GM18858 (cell line): ENCODE measurements at regions not wholly inside any gene's neighbourhood (a gene's known extent, or its start where the extent isn't known, plus 50 kb on each side); places are given as distances from the start of the nearest gene placed in this dataset.

Experiments
- ATAC-seq: cut with Tn5 transposase; IDR thresholded peaks from one replicate; pipeline ENCODE4 v1.9.1; 2021; ENCODE audit not compliant: unreplicated experiment

DNA sequence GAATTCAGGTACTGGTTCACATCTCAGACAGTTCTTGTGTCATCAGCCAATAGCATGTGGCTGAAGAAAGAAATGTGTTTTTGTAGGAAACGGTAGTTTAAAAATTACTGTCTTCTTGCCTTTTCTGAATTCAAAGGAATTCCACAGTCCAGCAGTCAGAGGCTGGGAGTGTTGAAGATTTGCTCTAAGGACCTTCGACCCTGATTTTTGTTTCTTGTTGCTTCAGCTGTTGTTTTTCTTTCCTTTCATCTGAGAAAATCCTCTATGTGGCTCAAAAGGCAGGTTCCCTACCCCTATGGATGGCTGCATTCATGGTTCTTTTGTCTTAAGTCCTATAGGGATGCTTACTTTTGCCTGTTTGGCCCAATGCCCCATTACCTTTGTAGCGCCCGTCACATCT is 304.9 kb downstream of the TMEM167A start:
- ATAC-seq = no peak

GRCh38 chr5:82766206-82766605 is 311.0 kb downstream of the TMEM167A start:
- ATAC-seq = no peak

DNA sequence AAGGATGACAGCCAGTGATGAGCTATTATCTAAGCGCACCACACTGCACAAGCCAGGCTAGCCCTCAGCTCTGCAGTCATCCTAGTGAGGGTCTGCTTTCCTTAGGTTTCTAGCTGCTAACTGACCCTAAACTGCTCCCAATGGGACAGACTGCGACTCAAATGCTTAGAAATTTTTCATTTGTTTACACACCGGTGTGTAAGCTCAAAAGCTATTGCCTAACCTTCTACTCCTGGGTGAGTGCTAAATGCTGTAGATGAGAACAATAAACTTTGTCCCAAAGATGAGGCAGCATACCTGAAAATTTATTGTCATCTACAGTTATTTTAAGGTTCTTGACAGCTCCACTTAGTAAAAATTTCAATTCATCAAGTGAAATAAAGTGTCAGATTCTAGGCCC is 311.4 kb downstream of the TMEM167A start:
- ATAC-seq = no peak

- no peak for ATAC-seq
Observed at GRCh38 chr5:82760856-82761255, 316.3 kb downstream of the TMEM167A start.

DNA sequence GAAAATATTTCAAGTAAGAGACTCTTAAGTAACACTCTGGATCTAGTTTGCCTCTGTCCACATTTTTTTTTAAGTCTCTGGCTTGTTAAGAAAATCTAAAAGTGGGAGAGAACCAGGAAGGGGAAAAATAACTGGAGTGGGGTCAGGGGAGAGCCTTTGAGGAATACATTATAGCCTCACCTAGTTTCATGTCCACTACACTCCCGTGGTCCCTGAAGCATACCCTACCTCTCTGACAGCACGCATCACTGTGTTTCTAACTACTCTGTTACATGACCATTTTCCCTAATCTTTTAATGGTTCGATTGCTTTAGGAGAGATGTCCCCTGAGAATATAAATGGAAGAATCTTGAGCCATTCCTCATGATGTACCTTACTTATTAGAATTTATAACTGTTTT is 318.3 kb downstream of the TMEM167A start:
- ATAC-seq = no peak

DNA sequence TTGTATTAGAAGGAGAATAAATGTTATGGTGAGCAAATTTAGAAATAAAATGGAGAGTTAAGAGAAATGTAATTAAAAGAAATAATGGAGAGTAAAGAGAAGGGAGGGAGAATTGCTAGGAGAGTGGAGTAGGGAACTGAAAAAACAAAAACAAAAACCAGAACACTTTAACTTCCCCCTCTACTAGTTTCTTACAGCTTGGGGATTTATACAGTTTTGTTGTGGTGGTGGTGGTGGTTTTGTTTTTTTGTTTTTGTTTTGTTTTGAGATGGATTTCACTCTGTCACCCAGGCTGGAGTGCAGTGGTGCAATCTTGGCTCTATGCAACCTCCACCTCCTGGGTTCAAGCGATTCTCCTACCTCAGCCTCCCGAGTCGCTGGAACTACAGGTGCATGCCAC is 322.4 kb downstream of the TMEM167A start:
- peak; percentile 96 for ATAC-seq

GRCh38 chr5:82754036-82754746 is 323.0 kb downstream of the TMEM167A start:
- ATAC-seq = peak; percentile 6

GRCh38 chr5:82753374-82753773 is 323.8 kb downstream of the TMEM167A start:
- no peak for ATAC-seq

DNA sequence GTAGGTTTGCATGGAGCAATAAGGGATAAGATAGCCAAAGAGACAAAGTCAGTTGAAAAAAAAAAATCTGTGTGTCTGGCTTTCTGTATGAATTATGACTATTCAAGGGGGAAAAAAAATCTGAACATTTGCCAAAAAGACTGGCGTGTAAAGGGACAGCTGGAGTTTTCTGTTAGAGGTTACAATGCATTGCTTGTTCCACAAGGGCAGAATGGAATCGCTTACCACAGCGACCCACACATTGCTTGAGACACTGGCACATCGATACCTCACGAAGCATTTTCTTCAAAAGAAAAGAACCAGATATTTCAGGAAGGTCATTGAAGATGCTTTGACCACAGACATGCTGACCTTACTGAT is 327.8 kb downstream of the TMEM167A start:
- ATAC-seq = no peak

- ATAC-seq = no peak
Observed at GRCh38 chr5:82748688-82749460, 328.3 kb downstream of the TMEM167A start.

- no peak for ATAC-seq
Observed at GRCh38 chr5:82747986-82748385, 329.2 kb downstream of the TMEM167A start.

DNA sequence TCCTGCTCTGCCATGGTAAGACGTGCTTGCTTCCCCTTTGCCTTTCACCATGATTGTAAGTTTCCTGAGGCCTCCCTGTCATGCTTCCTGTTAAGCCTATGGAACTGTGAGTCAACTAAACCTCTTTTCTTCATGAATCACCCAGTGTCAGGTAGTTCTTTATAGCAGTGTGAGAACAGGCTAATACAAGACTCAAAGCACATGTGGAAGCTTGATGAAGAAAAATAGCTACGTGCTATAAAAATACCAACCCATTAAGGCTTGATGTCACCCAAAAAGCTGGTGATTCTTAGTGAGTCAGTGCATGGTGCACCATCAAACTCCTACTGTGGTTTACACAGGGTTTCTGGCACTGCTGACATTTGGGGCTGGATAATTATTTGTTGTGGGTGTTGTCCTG is 332.2 kb downstream of the TMEM167A start:
- ATAC-seq = no peak

GRCh38 chr5:82738681-82739269 is 338.4 kb downstream of the TMEM167A start:
- ATAC-seq = no peak

- ATAC-seq = no peak
Observed at GRCh38 chr5:82735160-82735789, 341.9 kb downstream of the TMEM167A start.

DNA sequence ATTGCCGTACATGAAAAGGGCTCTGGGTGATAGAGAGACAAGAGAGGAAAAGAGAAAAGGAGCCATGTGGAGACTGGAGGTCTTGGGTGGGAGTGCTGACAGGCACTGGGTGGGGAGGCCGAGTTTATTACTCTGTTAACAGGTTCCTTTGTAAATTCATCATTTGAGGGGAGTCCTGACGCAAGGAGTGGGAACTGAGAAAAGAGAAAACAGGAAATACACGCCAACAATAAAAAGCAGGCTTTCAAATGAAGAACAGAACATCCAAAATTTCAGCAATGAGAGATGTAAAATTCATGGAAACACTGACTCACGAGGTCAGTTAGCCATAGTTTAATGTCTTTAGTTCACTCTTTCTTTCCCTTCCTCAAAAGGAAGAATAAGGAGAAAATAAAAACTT is 342.8 kb downstream of the TMEM167A start:
- ATAC-seq = no peak

- ATAC-seq = no peak
Observed at GRCh38 chr5:82730913-82731312, 346.3 kb downstream of the TMEM167A start.

DNA sequence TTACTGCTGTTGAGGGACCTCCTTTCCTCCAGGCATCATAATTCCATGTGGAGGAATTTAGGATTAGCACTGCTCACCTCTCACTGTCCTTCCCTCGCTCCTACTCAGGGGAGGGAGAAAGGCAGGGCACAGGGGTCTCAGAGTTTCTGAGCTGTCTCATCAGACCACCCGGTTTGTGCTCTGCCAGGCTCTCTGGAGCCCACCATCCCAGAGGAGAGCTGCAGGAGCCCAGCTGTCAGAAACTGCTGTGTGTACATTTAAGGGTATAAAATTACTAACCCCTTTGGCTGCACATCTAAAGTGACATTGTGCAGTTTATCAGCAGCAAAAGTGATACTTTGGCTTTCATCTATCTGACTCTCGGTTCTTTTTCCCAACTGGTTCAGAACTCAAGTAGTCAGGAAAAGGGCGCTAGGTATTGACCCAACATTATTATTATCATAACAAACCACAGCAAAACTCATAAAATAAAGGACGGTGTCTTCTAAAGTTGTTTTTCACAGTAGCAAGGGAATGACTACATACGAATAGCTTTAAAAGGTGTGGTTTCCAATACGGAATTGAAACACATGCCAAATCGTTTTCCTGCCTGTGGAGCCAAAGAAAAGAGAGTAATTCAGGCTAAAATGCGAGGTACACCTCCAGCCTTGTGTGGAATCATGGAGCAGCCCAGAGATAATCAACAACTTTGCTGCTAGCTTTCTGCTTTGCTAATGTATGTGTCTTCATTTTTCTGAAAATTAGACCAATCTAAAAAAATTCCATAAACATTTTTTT is 348.1 kb downstream of the TMEM167A start:
- ATAC-seq = no peak

GRCh38 chr5:82723168-82723567 is 354.0 kb downstream of the TMEM167A start:
- ATAC-seq = no peak

- ATAC-seq = no peak
Observed at GRCh38 chr5:82721087-82721410, 356.1 kb downstream of the TMEM167A start.

DNA sequence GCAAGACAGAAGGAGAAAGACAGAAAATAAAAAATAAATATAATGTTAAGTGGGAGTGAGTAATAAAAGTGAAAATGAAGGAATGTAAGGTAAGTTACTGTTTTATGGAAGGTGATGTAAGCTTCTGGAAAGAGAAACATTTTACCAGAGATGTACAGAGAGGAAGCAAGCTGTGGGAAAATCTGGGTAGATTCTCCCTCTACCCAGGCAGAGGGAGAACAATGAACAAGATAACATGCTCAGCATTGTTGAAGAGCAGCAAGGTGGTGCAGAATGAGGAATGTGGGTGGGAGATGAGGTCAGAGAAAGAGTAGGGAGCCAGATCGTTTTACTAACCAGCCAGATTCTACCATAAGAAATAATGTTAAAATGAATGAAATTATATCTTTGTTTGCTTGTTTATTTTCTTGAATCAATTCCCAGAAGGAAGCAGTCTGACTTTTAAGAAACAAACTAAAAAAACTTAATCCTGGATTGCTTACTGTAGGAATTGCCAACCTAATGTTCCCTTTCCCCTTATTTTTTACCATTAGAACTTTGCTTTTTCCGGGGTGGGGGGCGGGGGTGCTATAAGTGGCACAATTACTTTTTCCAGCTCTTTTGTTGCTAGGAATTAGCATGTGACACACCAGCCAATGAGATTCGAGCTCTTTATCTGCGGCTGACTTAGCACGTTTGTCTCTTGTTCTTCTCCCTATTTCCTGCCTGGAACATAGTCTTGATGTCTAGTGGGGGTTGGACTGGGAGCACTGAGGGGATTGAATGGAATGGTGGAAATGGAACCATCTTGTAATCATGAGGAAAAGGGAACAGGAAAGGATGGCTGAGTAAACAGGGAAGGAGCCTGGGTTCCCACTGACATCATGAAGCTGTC is 356.7 kb downstream of the TMEM167A start:
- no peak for ATAC-seq
